BJ (cell line): ENCODE measurements at regions not wholly inside any gene's neighbourhood (a gene's known extent, or its start where the extent isn't known, plus 50 kb on each side); places are given as distances from the start of the nearest gene placed in this dataset.

Experiments used
- CTCF ChIA-PET: fragments of 350-600 bp; formaldehyde crosslinking; extraction: SDS; loops from one replicate; lab custom pipeline; 2021; ENCODE audit warnings: antibody characterized with exemption, inconsistent platforms; lab: Yijun Ruan, JAX
- POLR2A ChIA-PET: fragments of 300-600 bp; sonication (Branson Sonifier 250); formaldehyde crosslinking; extraction: SDS; loops from one replicate; lab custom pipeline; 2021; ENCODE audit warnings: antibody characterized with exemption; lab: Charles Lee
- DNase-seq: peaks from one replicate; pipeline ENCODE4 v3.0.0-alpha.2; 2011; ENCODE audit warnings: low read depth
- H3K27me3 ChIP-seq: 2 replicates; pipeline ENCODE4 v1.6.0; 2011; ENCODE audit warnings: low read length; ENCODE audit not compliant: control insufficient read depth, insufficient read depth
- H3K36me3 ChIP-seq: 2 replicates; pipeline ENCODE4 v1.5.1; 2011; ENCODE audit warnings: low read length; ENCODE audit not compliant: control insufficient read depth, insufficient read depth
- H3K4me3 ChIP-seq: 2 replicates; pipeline ENCODE4 v1.5.1; 2011; ENCODE audit warnings: low read depth, mild to moderate bottlenecking, control low read depth, low read length
- TF ChIP-seq, protein P1 (sequence below): IDR thresholded peaks from 2 replicates; pipeline ENCODE4 v1.5.1; 2011; ENCODE audit warnings: low read depth, mild to moderate bottlenecking, control low read depth, inconsistent platforms, low read length, moderate library complexity; ENCODE audit not compliant: insufficient read depth

DNA sequence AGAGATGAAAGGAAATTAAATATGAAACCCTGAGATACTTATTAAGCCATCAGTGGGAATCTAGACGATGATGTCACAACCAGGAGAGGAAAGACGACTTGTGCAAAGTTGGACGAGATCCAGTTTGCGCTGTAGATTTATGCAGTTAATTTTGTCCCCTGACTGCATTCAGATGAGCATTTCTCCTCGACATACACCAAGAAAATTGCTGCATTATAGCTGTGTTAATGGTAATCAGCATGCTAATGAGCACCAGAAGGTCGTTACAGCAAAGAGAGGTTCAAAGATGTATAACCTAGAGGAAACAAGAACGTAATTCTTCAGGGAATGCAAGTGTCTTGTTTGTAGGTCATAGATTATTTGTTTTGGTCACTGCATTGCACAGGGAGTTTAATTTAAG lies 371.7 kb downstream of the RBM26 start:
- no peaks in the 10 kb centered on the region for H3K36me3 ChIP-seq
- H3K4me3 ChIP-seq = no peak overlapping the region
- H3K27me3 ChIP-seq = no peaks in the 10 kb centered on the region
- CTCF ChIA-PET = no interaction called here
- no peak for DNase-seq
- POLR2A ChIA-PET = no interaction called here
- TF ChIP-seq, protein P1, sequence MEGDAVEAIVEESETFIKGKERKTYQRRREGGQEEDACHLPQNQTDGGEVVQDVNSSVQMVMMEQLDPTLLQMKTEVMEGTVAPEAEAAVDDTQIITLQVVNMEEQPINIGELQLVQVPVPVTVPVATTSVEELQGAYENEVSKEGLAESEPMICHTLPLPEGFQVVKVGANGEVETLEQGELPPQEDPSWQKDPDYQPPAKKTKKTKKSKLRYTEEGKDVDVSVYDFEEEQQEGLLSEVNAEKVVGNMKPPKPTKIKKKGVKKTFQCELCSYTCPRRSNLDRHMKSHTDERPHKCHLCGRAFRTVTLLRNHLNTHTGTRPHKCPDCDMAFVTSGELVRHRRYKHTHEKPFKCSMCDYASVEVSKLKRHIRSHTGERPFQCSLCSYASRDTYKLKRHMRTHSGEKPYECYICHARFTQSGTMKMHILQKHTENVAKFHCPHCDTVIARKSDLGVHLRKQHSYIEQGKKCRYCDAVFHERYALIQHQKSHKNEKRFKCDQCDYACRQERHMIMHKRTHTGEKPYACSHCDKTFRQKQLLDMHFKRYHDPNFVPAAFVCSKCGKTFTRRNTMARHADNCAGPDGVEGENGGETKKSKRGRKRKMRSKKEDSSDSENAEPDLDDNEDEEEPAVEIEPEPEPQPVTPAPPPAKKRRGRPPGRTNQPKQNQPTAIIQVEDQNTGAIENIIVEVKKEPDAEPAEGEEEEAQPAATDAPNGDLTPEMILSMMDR = no peak

DNA sequence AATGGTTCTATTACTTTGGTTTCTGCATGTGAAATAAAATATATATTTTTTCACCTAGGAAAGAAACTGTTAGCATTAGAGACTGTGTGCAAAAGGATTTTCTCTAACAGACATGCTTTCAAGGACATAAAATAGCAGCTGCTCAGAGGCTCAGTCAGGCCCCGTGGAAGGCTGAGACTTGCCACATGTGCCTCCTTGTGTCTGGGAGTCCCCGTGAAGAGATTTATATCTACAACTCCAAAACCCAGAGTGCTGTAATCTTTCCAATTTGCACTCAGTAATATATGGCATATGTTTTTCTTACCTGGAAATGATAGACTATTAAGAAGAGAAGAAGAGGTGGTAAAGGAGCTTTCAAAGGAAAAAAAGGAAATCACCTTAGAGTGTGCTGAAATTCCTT lies 371.6 kb upstream of the OBI1 start:
- Histone ChIP-seq H3K36me3 (no peaks in the 10 kb centered on the region), H3K27me3 (no peaks in the 10 kb centered on the region), H3K4me3 (no peak overlapping the region)
- ChIA-PET CTCF (no interaction called here), POLR2A (no interaction called here)
- TF ChIP-seq, protein P1 = no peak
- no peak for DNase-seq

- no peaks in the 10 kb centered on the region for H3K36me3 ChIP-seq
- CTCF ChIA-PET = no interaction called here
- POLR2A ChIA-PET = no interaction called here
Measured at GRCh38 chr13:79018166-79018565, 359.2 kb upstream of the OBI1 start.

DNA sequence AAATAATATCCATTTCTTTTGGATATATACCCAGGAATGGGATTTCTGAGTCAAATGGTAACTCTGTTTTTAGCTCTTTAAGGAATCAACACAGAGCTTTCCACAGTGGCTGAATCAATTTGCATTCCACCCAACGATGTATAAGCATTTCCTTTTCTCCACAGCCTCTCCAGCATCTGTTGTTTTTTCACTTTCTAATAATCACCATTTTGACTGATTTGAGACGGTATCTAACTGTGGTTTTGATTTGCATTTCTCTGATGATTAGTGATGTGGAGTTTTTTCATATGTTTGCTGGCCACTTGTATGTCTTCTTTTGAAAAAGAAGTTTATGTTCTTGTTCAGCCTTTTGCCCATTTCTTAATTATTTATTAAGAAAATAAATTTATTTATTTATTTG lies 352.2 kb upstream of the OBI1 start:
- no peaks in the 10 kb centered on the region for H3K27me3 ChIP-seq
- TF ChIP-seq, protein P1 = no peak
- POLR2A ChIA-PET = no interaction called here

More at GRCh38 chr13:79018166-79018565, 359.2 kb upstream of the OBI1 start:
- TF ChIP-seq, protein P1 = no peak
- H3K27me3 ChIP-seq = no peaks in the 10 kb centered on the region
- no peak overlapping the region for H3K4me3 ChIP-seq
- no peak for DNase-seq

GRCh38 chr13:79003989-79004898 lies 345.3 kb upstream of the OBI1 start:
- POLR2A ChIA-PET = no interaction called here
- no peaks in the 10 kb centered on the region for H3K27me3 ChIP-seq
- DNase-seq = no peak
- TF ChIP-seq, protein P1 = no peak
- no peaks in the 10 kb centered on the region for H3K36me3 ChIP-seq
- H3K4me3 ChIP-seq = no peak overlapping the region
- CTCF ChIA-PET = no interaction called here

More for the DNA sequence above, 352.2 kb upstream of the OBI1 start:
- CTCF ChIA-PET = no interaction called here
- no peak for DNase-seq
- no peaks in the 10 kb centered on the region for H3K36me3 ChIP-seq
- no peak overlapping the region for H3K4me3 ChIP-seq
